ENCODE measurements at regions not wholly inside any gene's neighbourhood (a gene's known extent, or its start where the extent isn't known, plus 50 kb on each side); places are given as distances from the start of the nearest gene placed in this dataset.
A peak's percentile ranks its signal among the peaks of the same experiment; 100 is the strongest.

GRCh38 chr3:78201091-78201490, 1161.2 kb downstream of the ROBO2 start:
- no peaks in the 10 kb centered on the region for H3K9me3 ChIP-seq
- no peak overlapping the region for H3K27ac ChIP-seq
- 73 to 90% (median 87%) methylated on average over 2 of the region's 2 CpGs for WGBS, 3 donors
- H3K4me3 ChIP-seq, result no peak overlapping the region
- no peaks in the 10 kb centered on the region for H3K36me3 ChIP-seq
- no peaks in the 10 kb centered on the region for H3K4me1 ChIP-seq (ENCODE audit: insufficient read depth)
- intact Hi-C loops (cut with DNase I), result no loop called here
- no peaks in the 10 kb centered on the region for H3K27me3 ChIP-seq
- DNase-seq, result no peak
- TF ChIP-seq CTCF (IDR thresholded peaks at IDR 0.05) (no peak), EP300 (IDR thresholded peaks at IDR 0.05) (no peak), POLR2A (IDR thresholded peaks at IDR 0.05) (no peak)

GRCh38 chr3:78204977-78205376, 1165.1 kb downstream of the ROBO2 start:
- no peaks in the 10 kb centered on the region for H3K4me1 ChIP-seq (ENCODE audit: insufficient read depth)
- intact Hi-C loops (cut with DNase I), result no loop called here
- WGBS, 3 donors, result 8 to 19% (median 10%) methylated on average over 5 of the region's 5 CpGs
- no peaks in the 10 kb centered on the region for H3K9me3 ChIP-seq
- H3K36me3 ChIP-seq, result no peaks in the 10 kb centered on the region
- no peak overlapping the region for H3K4me3 ChIP-seq
- H3K27me3 ChIP-seq, result no peaks in the 10 kb centered on the region
- TF ChIP-seq EP300 (IDR thresholded peaks at IDR 0.05) (no peak), POLR2A (IDR thresholded peaks at IDR 0.05) (no peak), CTCF (IDR thresholded peaks at IDR 0.05) (no peak)
- no peak overlapping the region for H3K27ac ChIP-seq
- DNase-seq, result peak in 1 of 5 donors; percentile 14

- H3K27ac ChIP-seq, result no peak overlapping the region
- H3K4me3 ChIP-seq, result no peak overlapping the region
- no peak for DNase-seq
- H3K9me3 ChIP-seq, result no peaks in the 10 kb centered on the region
- intact Hi-C loops (cut with DNase I), result no loop called here
- H3K4me1 ChIP-seq (ENCODE audit: insufficient read depth), result no peaks in the 10 kb centered on the region
- no peaks in the 10 kb centered on the region for H3K27me3 ChIP-seq
- H3K36me3 ChIP-seq, result no peaks in the 10 kb centered on the region
- TF ChIP-seq POLR2A (IDR thresholded peaks at IDR 0.05) (no peak), EP300 (IDR thresholded peaks at IDR 0.05) (no peak), CTCF (IDR thresholded peaks at IDR 0.05) (no peak)
- 89 to 96% (median 90%) methylated on average over 2 of the region's 2 CpGs for WGBS, 3 donors
Observed at GRCh38 chr3:78221300-78221699, 1181.4 kb downstream of the ROBO2 start.

GRCh38 chr3:78221796-78222195, 1181.9 kb downstream of the ROBO2 start:
- intact Hi-C loops (cut with DNase I), result no loop called here
- no peak for DNase-seq
- no peak overlapping the region for H3K4me3 ChIP-seq
- H3K27me3 ChIP-seq, result no peaks in the 10 kb centered on the region
- TF ChIP-seq POLR2A (IDR thresholded peaks at IDR 0.05), result no peak
- TF ChIP-seq CTCF (IDR thresholded peaks at IDR 0.05), result no peak
- no peak for TF ChIP-seq EP300 (IDR thresholded peaks at IDR 0.05)
- H3K27ac ChIP-seq, result no peak overlapping the region
- H3K4me1 ChIP-seq (ENCODE audit: insufficient read depth), result no peaks in the 10 kb centered on the region
- H3K36me3 ChIP-seq, result no peaks in the 10 kb centered on the region
- no peaks in the 10 kb centered on the region for H3K9me3 ChIP-seq

- H3K27ac ChIP-seq, result no peak overlapping the region
- no peak overlapping the region for H3K4me3 ChIP-seq
- no peaks in the 10 kb centered on the region for H3K27me3 ChIP-seq
- H3K4me1 ChIP-seq (ENCODE audit: insufficient read depth), result no peaks in the 10 kb centered on the region
- TF ChIP-seq POLR2A (IDR thresholded peaks at IDR 0.05), result no peak
- no peak for TF ChIP-seq EP300 (IDR thresholded peaks at IDR 0.05)
- TF ChIP-seq CTCF (IDR thresholded peaks at IDR 0.05), result no peak
- H3K36me3 ChIP-seq, result no peaks in the 10 kb centered on the region
- intact Hi-C loops (cut with DNase I), result no loop called here
- DNase-seq, result no peak
- no peaks in the 10 kb centered on the region for H3K9me3 ChIP-seq
Observed at GRCh38 chr3:78235841-78236240, 1195.9 kb downstream of the ROBO2 start.
